ENCODE measurements at regions not wholly inside any gene's neighbourhood (a gene's known extent, or its start where the extent isn't known, plus 50 kb on each side); places are given as distances from the start of the nearest gene placed in this dataset.

- H4K5ac ChIP-seq (ENCODE audit: insufficient read length, low read depth, low read length) = no peak overlapping the region
- no peaks in the 10 kb centered on the region for H3K27me3 ChIP-seq (ENCODE audit: insufficient read depth, low read length)
- H3K27ac Mint-ChIP-seq = no peak overlapping the region
- no peak overlapping the region for H2BK12ac ChIP-seq (ENCODE audit: insufficient read length, low read depth, low read length)
- no peak overlapping the region for H3K4me2 ChIP-seq (ENCODE audit: insufficient read depth, insufficient read length, low read length)
- no peak overlapping the region for H3K27ac ChIP-seq (ENCODE audit: insufficient read length, low read depth, low read length)
- H4K20me1 ChIP-seq (ENCODE audit: control insufficient read depth, insufficient read depth, insufficient read length) = no peaks in the 10 kb centered on the region
- no peaks in the 10 kb centered on the region for H3K23me2 ChIP-seq (ENCODE audit: insufficient read length, low read depth, low read length, poor library complexity, severe bottlenecking)
- H3K18ac ChIP-seq (ENCODE audit: insufficient read length, low read depth, low read length) = no peak overlapping the region
- no peak for TF ChIP-seq CTCF (conservative IDR thresholded peaks at IDR 0.05)
- H2BK120ac ChIP-seq (ENCODE audit: low read depth, low read length, poor library complexity, severe bottlenecking) = no peak overlapping the region
- H3K4ac ChIP-seq (ENCODE audit: low read depth, low read length) = no peak overlapping the region
- no peaks in the 10 kb centered on the region for H3K27me3 Mint-ChIP-seq (ENCODE audit: low read depth)
- H3K9me3 Mint-ChIP-seq = peaks cover 2% of the 10 kb centered on the region in 2 experiments; a peak in 3 of 5 replicates
- H2BK15ac ChIP-seq (ENCODE audit: low read depth, low read length) = no peak overlapping the region
- H3K4me1 ChIP-seq (ENCODE audit: insufficient read depth, low read length) = no peaks in the 10 kb centered on the region
- no peak overlapping the region for H4K91ac ChIP-seq (ENCODE audit: insufficient read length, low read depth, low read length)
- H3K4me3 Mint-ChIP-seq = no peak overlapping the region
- H3K9me3 ChIP-seq (ENCODE audit: control insufficient read depth, low read depth, low read length) = no peaks in the 10 kb centered on the region
- no peak overlapping the region for H2BK20ac ChIP-seq (ENCODE audit: low read depth, low read length, poor library complexity, severe bottlenecking)
- no peak overlapping the region for H2AK5ac ChIP-seq (ENCODE audit: insufficient read length, low read length)
- no peak overlapping the region for H2AFZ ChIP-seq (ENCODE audit: low read length)
- H3K14ac ChIP-seq (ENCODE audit: insufficient read depth, low read length) = no peak overlapping the region
- no peak overlapping the region for H2BK5ac ChIP-seq (ENCODE audit: insufficient read length, low read length)
- no peak for DNase-seq
- H3K79me1 ChIP-seq (ENCODE audit: insufficient read depth, low read depth, low read length, poor library complexity, severe bottlenecking) = no peaks in the 10 kb centered on the region
- H3K36me3 Mint-ChIP-seq (ENCODE audit: insufficient read depth in 1 of 3, low read depth in 3 of 3) = peaks cover 0 to 2% (median 0%) of the 10 kb centered on the region in 3 experiments; a peak in 1 of 7 replicates
- H3K23ac ChIP-seq (ENCODE audit: insufficient read length, low read depth, low read length) = no peak overlapping the region
- no peak overlapping the region for H3K56ac ChIP-seq (ENCODE audit: insufficient read length, low read depth, low read length)
- H3K4me1 Mint-ChIP-seq = no peaks in the 10 kb centered on the region
- H3T11ph ChIP-seq (ENCODE audit: low read length) = no peak overlapping the region
- WGBS (ENCODE audit: extremely low coverage, insufficient read length, low lambda C conversion rate) = no CpG with 5 or more reads among the region's 5 CpGs
- H3K79me2 ChIP-seq (ENCODE audit: insufficient read depth, low read length) = no peaks in the 10 kb centered on the region; the same call in 1 of the 2 replicates
- no peak overlapping the region for H3K9ac ChIP-seq (ENCODE audit: extremely low read depth, insufficient read length, low read length)
- H4K8ac ChIP-seq (replicated peaks; ENCODE audit: insufficient read length, low read depth, low read length) = no peak overlapping the region
These were observed 557.4 kb downstream of the SOX11 start for GRCh38 chr2:6249557-6249956.

Data from H9 (cell line).